Ascending aorta (tissue), 2 donors: ENCODE measurements at regions not wholly inside any gene's neighbourhood (a gene's known extent, or its start where the extent isn't known, plus 50 kb on each side); places are given as distances from the start of the nearest gene placed in this dataset.
"Not testable (repeated sequence)": the region's sequence is repeated elsewhere in the genome, so short reads cannot be mapped to it uniquely, and the experiment has no call there.

ENCODE experiments used
- DNase-seq, 2 donors: peaks; one replicate each; pipeline ENCODE4 v3.0.0-alpha.2; 2019; ENCODE audit warnings: low spot score in 2 of 2
- H3K27ac ChIP-seq, 2 donors: fragments of 200-600 bp; sonication (generic); one replicate each; pipeline ENCODE4 v1.5.1; 2016 to 2017; ENCODE audit warnings: mild to moderate bottlenecking in 1 of 2
- H3K27me3 ChIP-seq: fragments of 200-600 bp; sonication (generic); one replicate; pipeline ENCODE4 v1.5.1; 2017
- H3K36me3 ChIP-seq, 2 donors: fragments of 200-600 bp; sonication (generic); one replicate each; pipeline ENCODE4 v1.5.1; 2016
- H3K4me1 ChIP-seq, 2 donors: fragments of 200-600 bp; sonication (generic); one replicate each; pipeline ENCODE4 v1.5.1; 2016 to 2017; ENCODE audit warnings: mild to moderate bottlenecking in 1 of 2
- H3K4me3 ChIP-seq, 2 donors: fragments of 200-600 bp; sonication (generic); one replicate each; pipeline ENCODE4 v1.5.1; 2016 to 2017; ENCODE audit warnings: mild to moderate bottlenecking in 1 of 2
- H3K9me3 ChIP-seq, 2 donors: fragments of 200-600 bp; sonication (generic); one replicate each; pipeline ENCODE4 v1.5.1; 2016
- CTCF ChIP-seq, 3 experiments: fragments of 200-600 bp in 2 of 3; fragments of 450-650 bp in 1 of 3; sonication (generic) in 2 of 3; IDR thresholded peaks; one replicate each; pipeline ENCODE4 v1.5.1; 2016 to 2019; ENCODE audit warnings: antibody characterized with exemption in 3 of 3, mild to moderate bottlenecking in 1 of 3, moderate library complexity in 1 of 3
- intact Hi-C: fragments of 100-400 bp; cut with DNase I; formaldehyde crosslinking; loops from one replicate; pipeline ENCODE4 v1.15.1; 2023

GRCh38 chr17:72566671-72567484, 446.1 kb downstream of the SOX9 start:
- no peaks in the 10 kb centered on the region for H3K9me3 ChIP-seq
- no peaks in the 10 kb centered on the region for H3K4me1 ChIP-seq
- no peak for DNase-seq
- H3K27ac ChIP-seq, result no peak overlapping the region
- H3K36me3 ChIP-seq, result no peaks in the 10 kb centered on the region
- TF ChIP-seq CTCF (IDR thresholded peaks at IDR 0.05), result no peak
- no peak overlapping the region for H3K4me3 ChIP-seq
- intact Hi-C loops, result no loop called here
- no peaks in the 10 kb centered on the region for H3K27me3 ChIP-seq

DNA sequence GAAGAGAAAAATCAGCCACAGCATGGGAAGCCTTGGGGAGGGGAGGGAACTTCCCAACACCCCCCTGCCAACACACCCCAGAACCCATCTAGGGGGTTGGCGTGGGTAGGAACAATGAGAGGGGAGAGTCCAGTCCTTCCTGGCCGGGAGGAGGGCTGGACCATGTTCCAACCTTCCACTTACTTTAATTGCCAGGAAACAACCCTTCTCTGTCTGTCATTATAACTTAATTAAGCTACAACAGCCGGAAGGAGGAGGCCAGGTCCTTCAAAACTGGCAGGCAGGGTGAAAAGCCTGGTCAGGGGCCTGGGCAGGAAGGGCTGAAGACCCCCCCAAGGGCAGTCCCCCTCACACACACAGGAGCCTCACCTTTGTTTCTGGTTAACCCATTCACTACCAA, 447.0 kb downstream of the SOX9 start:
- intact Hi-C loops, result no loop called here
- no peak overlapping the region for H3K27ac ChIP-seq
- H3K36me3 ChIP-seq, result no peaks in the 10 kb centered on the region
- H3K4me3 ChIP-seq, result no peak overlapping the region
- no peaks in the 10 kb centered on the region for H3K4me1 ChIP-seq
- DNase-seq, result no peak
- H3K27me3 ChIP-seq, result no peaks in the 10 kb centered on the region
- H3K9me3 ChIP-seq, result no peaks in the 10 kb centered on the region
- TF ChIP-seq CTCF (IDR thresholded peaks at IDR 0.05), result no peak

GRCh38 chr17:72569148-72569946, 448.5 kb downstream of the SOX9 start:
- TF ChIP-seq CTCF (IDR thresholded peaks at IDR 0.05), result no peak
- H3K27me3 ChIP-seq, result no peaks in the 10 kb centered on the region
- H3K4me3 ChIP-seq, result no peak overlapping the region
- intact Hi-C loops, result no loop called here
- H3K4me1 ChIP-seq, result no peaks in the 10 kb centered on the region
- no peaks in the 10 kb centered on the region for H3K9me3 ChIP-seq
- no peaks in the 10 kb centered on the region for H3K36me3 ChIP-seq
- H3K27ac ChIP-seq, result no peak overlapping the region
- DNase-seq, result no peak

DNA sequence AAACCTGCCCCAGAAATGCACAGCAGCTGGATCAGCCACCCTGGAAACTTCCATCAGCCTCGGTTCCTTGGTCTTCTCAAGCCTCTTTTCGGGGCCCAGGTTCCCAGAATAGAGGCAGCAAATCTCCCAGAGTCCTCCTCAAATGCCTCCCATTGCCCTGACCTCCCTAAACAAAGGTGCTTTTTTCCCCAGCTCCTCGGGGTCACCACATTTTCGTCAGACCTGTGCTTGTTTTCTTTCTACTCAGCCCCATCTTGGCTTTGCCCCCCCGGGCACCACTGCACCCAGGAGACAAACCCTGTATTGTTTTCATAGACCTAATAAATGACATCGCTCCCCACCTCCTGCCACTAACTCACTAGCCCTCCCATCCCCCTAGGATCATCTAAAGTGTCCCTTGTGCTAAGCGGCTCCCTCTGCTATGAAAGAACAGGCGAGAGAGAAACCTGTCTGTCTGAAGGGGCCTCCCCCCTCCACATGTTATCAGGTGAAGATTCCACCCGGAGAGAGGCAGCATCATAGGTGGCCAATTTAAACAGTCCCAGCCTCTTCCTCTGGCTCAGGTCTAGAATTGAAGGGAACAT, 451.1 kb downstream of the SOX9 start:
- intact Hi-C loops, result no loop called here
- Histone ChIP-seq H3K36me3 (no peaks in the 10 kb centered on the region), H3K4me1 (no peaks in the 10 kb centered on the region), H3K9me3 (no peaks in the 10 kb centered on the region), H3K4me3 (no peak overlapping the region), H3K27me3 (no peaks in the 10 kb centered on the region), H3K27ac (no peak overlapping the region)
- no peak for TF ChIP-seq CTCF (IDR thresholded peaks at IDR 0.05)
- DNase-seq, result no peak

- H3K4me3 ChIP-seq, result no peak overlapping the region
- no peak for TF ChIP-seq CTCF (IDR thresholded peaks at IDR 0.05)
- no peak overlapping the region for H3K27ac ChIP-seq
- no peaks in the 10 kb centered on the region for H3K36me3 ChIP-seq
- intact Hi-C loops, result no loop called here
- no peaks in the 10 kb centered on the region for H3K9me3 ChIP-seq
- H3K27me3 ChIP-seq, result no peaks in the 10 kb centered on the region
- DNase-seq, result no peak
- H3K4me1 ChIP-seq, result no peaks in the 10 kb centered on the region
These were observed 452.0 kb downstream of the SOX9 start for GRCh38 chr17:72572604-72573491.

DNA sequence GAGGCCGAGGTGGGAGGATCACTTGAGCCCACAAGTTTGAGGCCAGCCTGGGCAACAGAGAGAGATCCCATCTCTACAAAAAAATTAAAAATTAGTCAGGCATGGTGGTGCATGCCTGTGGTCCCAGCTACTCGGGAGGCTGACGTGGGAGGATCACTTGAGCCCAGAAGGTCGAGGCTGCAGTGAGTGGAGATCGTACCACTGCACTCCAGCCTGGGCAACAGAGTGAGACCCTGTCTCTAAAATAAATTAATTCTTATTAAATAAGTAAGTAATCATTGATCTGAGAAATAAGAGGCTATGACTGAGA, 452.6 kb downstream of the SOX9 start:
- H3K36me3 ChIP-seq, H3K27me3 ChIP-seq, intact Hi-C loops, H3K27ac ChIP-seq, H3K9me3 ChIP-seq, H3K4me1 ChIP-seq, H3K4me3 ChIP-seq, DNase-seq: not testable (repeated sequence)
